CD4-positive, alpha-beta T cell treated with Interleukin-12 subunit alpha and Interleukin-12 subunit beta, for 1 hour (primary cell): ENCODE measurements at regions not wholly inside any gene's neighbourhood (a gene's known extent, or its start where the extent isn't known, plus 50 kb on each side); places are given as distances from the start of the nearest gene placed in this dataset.

Source experiments
- DNase-seq: peaks from one replicate; pipeline ENCODE4 v3.0.0-alpha.2; 2020

DNA sequence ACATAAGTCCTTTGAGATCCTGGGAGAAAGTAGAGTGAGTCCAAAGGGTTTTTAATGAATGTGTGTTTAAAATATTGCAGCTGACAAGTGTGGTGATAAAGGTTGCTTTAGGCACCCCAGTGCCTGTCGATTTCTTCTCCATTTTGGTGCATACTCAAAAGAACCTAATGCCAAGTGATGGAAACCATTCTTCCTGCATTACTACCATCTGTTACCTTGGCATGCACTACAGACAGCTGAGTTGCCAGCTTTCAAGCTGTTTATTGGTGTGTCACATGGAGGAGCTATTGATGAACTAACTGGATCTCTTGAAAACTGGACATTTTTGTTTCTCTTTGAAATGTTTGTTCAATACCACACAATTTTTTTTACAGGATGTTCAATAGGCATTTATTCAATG is 350.0 kb downstream of the AKAIN1 start:
- DNase-seq = no peak

DNA sequence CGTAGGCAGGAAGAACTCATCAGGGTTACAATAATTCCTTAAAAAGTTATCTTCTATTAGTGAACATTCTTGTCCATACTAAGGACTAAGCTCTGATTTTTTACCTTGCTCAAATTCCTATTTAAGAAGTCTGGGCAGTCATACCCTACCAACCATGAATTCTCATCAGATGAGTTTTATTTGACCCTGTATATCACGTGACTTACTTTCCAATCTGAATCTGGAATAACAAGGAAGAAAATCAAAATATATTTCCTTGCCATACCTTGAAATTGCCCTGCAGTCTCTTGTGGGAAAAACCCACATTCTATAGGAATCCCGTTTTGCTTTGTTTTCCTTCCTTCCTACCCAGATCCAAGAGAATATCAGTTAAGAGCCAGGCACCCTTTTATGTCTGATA is 352.7 kb downstream of the AKAIN1 start:
- no peak for DNase-seq

DNA sequence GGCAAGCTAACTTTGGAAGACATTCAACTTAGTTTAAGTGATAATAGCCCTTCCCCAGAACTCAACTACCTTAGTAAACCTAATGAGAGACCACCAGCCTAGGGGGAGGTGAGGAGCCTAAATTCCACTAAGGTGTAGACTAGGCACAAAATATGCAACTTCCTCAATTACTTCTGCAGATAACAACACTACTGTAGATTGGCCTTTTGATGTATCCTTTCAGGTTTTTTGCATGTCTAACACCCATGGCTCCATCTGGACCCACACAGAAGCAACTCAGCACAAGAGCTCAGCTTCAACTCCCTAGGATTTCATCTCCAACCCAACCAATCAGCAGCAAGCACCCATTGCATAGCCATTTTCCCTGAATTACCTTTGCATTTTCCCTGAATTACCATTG is 353.3 kb downstream of the AKAIN1 start:
- no peak for DNase-seq

DNA sequence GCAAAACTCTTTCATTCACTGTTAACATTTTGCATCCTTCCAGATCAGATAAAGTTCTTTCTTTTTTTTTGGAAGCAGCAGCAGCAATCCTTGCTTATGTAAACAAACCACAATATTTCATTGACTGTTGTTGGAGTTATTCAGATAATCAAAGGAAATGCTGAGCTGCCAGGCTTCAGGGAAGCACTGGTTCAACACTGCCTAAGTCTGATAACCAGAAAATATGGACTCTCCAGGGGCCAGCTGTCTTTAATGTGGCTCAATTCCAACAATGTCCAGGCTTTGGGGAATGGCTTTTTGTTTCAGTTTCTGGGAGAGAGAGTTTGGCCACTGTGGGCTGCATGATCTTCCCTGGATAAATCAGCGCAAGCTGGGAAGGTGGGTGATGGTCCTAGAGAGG is 354.3 kb downstream of the AKAIN1 start:
- DNase-seq = no peak

GRCh38 chr18:4842287-4842686 is 354.8 kb downstream of the AKAIN1 start:
- no peak for DNase-seq

DNA sequence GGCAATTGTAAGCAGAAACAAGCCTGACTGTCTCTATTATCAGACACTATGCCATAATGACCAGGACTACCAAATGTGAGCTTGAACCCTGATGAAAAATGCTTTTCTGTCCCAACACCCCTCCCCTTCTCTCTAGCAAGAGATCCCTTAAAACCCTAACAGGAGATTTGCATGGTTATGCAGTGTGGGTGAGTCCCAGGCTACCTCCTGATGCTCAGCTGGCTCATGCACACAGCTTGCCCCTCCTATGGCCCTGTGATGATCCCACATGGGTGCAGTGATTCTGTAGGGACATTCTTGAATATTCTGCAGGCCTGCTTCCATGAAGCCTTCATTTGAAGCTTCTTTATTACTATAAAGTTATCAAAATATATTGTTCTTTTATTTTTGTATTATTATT is 357.4 kb downstream of the AKAIN1 start:
- no peak for DNase-seq

GRCh38 chr18:4836141-4836540 is 360.9 kb downstream of the AKAIN1 start:
- DNase-seq = no peak

- no peak for DNase-seq
These were observed 365.2 kb downstream of the AKAIN1 start for GRCh38 chr18:4831791-4832375.

- DNase-seq = no peak
These were observed 365.9 kb downstream of the AKAIN1 start for GRCh38 chr18:4831127-4831526.

DNA sequence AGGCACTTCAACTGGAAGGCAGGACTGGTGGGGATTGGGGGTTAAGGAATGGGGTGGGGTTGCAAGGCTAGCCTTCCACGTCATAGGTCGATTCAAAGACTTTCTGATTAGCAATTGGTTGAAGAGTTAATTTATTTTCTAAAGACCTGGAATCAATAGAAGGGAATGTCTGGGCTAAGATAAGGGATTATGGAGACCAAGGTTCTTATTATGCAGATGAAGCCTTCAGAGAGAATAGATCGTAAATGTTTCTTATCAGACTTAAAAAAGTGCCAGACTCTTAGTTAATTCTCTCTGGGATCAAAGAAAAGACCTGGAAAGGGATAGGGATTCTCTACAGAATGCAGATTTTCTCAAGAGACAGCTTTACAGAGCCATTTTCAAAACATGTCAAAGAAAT is 368.0 kb upstream of the DLGAP1 start:
- DNase-seq = no peak

- no peak for DNase-seq
These were observed 366.7 kb upstream of the DLGAP1 start for GRCh38 chr18:4821801-4822200.

GRCh38 chr18:4817665-4818064 is 362.6 kb upstream of the DLGAP1 start:
- no peak for DNase-seq

DNA sequence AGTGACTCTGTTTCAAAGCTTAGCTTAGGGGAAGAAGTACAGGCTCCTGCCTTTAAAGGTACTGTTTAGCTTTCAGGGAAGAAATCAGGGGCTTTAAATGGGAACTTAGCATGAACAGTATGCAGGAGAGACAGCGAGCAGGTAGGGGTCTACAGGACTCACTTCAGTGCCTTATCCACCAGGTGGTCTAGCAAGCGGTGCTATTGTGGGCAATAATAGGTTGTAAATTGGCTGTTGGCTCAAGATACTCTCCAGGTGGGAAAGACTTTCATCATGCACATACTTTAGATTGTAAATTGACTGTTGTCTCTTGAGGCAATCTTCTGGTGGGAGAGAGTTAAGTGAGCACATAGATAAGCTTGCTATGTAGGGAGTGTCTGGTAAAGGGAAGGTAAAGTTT is 358.6 kb upstream of the DLGAP1 start:
- DNase-seq = no peak

DNA sequence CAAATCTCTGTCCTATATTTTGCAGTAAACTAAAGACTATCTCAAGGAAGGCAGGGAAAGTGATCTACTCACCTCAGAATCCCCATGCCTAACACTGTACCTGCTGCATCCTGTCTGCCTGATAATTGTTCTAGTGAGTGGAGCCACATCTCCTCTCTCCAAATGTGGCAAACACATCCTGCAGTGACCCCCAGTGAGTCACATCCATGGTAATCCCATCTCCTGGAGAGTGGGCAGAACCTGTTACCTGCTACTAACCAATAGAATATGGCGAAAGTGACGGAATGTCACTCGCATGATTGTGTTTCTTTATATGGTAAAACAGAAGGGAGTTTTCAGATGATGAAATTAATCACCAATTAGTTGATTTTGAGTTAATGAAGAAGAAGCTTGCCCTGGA is 353.8 kb upstream of the DLGAP1 start:
- no peak for DNase-seq

GRCh38 chr18:4807604-4808293 is 352.6 kb upstream of the DLGAP1 start:
- no peak for DNase-seq

DNA sequence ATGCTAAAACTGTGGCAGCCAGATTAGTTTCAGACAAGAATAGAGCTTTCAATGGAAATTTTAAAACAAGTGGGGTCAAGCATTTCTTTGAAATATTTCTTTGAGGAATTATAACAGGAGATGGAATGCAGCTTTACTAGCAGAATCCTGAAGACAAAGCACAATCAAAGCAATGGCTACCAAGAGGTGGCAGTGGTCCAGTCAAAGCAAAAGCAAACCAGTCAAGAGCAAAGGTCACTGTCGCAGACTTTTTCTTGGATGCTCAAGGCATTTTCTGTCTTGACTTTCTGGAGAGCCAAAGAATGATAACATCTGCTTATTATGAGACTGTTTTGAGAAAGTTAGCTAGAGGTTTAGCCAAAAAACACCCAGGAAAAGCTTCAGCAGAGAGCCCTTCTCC is 351.2 kb upstream of the DLGAP1 start:
- DNase-seq = no peak

DNA sequence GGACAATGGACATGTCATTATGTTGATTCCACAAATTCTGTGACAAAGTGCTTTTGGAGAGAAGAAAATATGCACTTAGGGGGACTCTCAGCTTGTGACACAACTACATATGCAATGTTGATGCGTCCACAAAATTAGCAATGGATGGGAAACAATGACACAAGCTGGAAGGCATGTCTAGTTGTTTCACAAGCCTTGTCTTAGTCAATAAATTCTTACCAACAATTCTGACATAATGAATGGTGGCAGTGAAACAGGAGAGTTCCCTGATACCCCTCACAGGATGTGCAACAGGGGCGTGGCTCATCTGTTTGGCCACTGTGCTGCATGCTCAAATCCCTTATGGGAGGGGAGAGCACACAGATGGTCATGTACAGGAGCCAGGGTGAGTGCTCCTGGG is 347.2 kb upstream of the DLGAP1 start:
- DNase-seq = no peak

DNA sequence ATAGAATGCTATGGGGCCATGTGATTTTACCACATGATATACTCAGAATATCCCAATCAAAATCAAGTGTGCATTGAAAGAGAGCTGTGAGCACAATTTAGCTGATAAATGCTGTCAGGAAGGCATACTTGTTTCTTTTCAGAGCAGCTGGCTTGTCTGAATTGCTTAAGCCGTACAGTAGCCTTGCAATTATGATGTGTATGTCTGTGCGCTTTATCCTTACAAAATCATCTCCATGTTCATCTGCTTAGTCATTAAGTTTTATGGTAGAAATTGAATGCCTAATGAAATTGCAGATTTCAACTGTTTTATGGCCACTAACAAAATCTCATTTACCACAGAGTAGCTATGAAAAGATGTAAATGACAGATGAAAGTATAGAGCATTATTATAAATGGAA is 346.0 kb upstream of the DLGAP1 start:
- DNase-seq = no peak

DNA sequence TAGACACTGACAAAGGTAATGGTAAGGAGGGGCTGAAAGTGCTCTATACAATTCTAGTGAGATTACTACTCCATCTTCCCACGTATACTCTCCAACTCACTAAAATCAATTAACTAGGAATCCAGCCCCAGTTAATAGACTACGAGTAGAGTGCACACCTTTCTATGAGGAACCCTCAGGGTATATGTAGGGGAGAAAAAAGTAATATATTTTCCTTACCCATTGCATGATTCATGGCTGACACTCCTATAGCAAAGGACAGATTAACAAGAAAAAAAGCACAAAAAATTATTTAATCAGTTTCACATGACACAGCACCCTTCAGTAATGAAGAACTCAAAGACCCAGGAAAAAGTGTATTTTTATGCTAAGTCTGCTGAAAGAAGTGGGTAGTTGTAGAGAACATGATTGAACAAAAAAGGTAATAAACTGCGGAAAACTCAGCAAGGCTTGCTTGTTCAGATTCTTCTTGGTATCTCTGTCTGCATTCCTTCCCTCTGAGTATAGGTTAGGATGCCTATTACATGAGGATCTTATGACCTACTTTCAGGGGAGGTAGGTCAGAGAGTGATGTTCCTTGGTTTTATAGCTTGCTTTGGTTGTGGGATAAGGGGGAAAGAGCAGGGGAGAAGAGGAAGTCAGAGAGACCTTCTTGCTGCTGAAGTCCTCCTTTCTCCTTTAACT is 342.0 kb upstream of the DLGAP1 start:
- no peak for DNase-seq

DNA sequence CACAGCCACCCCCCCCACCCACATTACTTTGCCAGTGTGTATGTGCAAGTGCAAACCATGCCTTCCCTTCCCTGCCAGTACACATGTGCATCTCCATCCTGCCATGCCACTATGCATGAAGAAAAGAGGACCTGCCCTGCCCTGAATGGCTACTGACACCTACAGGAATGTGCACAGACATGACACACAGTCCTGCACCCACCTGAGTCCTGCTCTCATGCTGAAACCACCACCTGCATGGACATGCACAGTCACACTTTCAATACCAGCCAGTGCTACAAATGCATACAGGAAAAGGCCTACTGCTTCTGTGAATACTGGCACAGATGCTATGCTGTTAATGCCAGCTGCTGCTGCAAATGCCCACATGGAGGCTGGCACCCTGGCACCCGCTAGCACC is 334.4 kb upstream of the DLGAP1 start:
- no peak for DNase-seq

DNA sequence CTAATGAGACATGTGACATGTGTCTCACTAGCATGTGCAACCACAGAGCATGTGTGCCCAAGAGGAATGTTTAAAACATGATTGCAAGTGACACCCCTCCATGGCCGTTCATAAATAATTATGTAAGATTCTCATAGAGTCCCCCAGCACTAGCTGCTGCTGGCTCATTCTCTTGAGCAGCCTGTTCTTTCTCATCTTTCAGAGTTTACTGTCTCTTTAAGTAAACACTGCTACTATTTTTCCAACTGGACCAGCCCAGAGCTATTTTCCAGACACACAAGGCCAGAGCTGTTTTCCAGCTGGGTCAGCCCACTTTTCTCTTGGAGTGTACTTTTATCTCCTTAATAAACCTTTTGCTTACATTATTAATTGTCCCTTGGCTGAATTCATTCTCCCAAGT is 326.8 kb upstream of the DLGAP1 start:
- no peak for DNase-seq

GRCh38 chr18:4765401-4765800 is 310.3 kb upstream of the DLGAP1 start:
- no peak for DNase-seq

- DNase-seq = no peak
These were observed 307.2 kb upstream of the DLGAP1 start for GRCh38 chr18:4762330-4762729.

GRCh38 chr18:4758980-4759379 is 303.9 kb upstream of the DLGAP1 start:
- no peak for DNase-seq

- DNase-seq = no peak
These were observed 300.7 kb upstream of the DLGAP1 start for GRCh38 chr18:4755848-4756247.
